ENCODE measurements at regions not wholly inside any gene's neighbourhood (a gene's known extent, or its start where the extent isn't known, plus 50 kb on each side); places are given as distances from the start of the nearest gene placed in this dataset.

GRCh38 chr12:13581031-13581430, 384.5 kb downstream of the EMP1 start:
- Histone ChIP-seq H3K27ac (ENCODE audit: control insufficient read depth, insufficient read depth) (no peak overlapping the region), H2AFZ (ENCODE audit: control insufficient read depth, low read depth, low read length) (no peak overlapping the region), H4K20me1 (ENCODE audit: control insufficient read depth, insufficient read depth) (no peaks in the 10 kb centered on the region), H3K4me2 (ENCODE audit: control insufficient read depth, insufficient read depth) (no peak overlapping the region), H3K36me3 (ENCODE audit: control insufficient read depth in 2 of 2, insufficient read depth in 2 of 2, low read length in 1 of 2) (no peaks in the 10 kb centered on the region), H3K9me3 (replicated peaks; ENCODE audit: control insufficient read depth, insufficient read depth, low read length) (no peaks in the 10 kb centered on the region; the same call in 2 of the 3 replicates), H3K79me2 (ENCODE audit: control insufficient read depth, insufficient read depth, low read length) (no peaks in the 10 kb centered on the region), H3K4me1 (ENCODE audit: control insufficient read depth, insufficient read depth, low read length) (no peaks in the 10 kb centered on the region), H3K4me3 (no peak overlapping the region), H3K9ac (ENCODE audit: control insufficient read depth, insufficient read depth, low read length) (no peak overlapping the region), H3K27me3 (replicated peaks in 1 of 2; ENCODE audit: control insufficient read depth in 2 of 2, insufficient read depth in 2 of 2, low read length in 1 of 2) (peaks cover 0 to 4% of the 10 kb centered on the region in 2 experiments; a peak in 1 of 4 replicates)
- BruUV-seq (replicated peaks), result no TSS peak
- ATAC-seq (no peak), FAIRE-seq (no peak), DNase-seq (ENCODE audit: low read depth, low spot score) (no peak)
- TF ChIP-seq ATF3 (IDR thresholded peaks at IDR 0.05; ENCODE audit: borderline replicate concordance, extremely low read depth, low read depth, low read length), result no peak
- SMC1A ChIA-PET (ENCODE audit: uncharacterized antibody, unreplicated experiment), result interaction anchor here (1.6 to 4.7 kb wide), 2 partner anchors 10 to 27 kb away, joined by 3 to 25 read pairs; no protein-coding TSS in a partner anchor
- POLR2A ChIA-PET, result no interaction called here
- CTCF ChIA-PET, result interaction anchor here (5.1 kb wide), 1 partner anchor 46 kb away, joined by 25 read pairs; no protein-coding TSS in a partner anchor
- RAD21 ChIA-PET (ENCODE audit: unreplicated experiment), result no interaction called here
- intact Hi-C loops (cut with micrococcal nuclease; ENCODE audit: unreplicated experiment), result no loop called here
- in situ Hi-C loops (cut with MboI), result no loop called here

GRCh38 chr12:13580206-13580605, 383.7 kb downstream of the EMP1 start:
- BruUV-seq (replicated peaks), result no TSS peak
- FAIRE-seq, result no peak
- H3K4me1 ChIP-seq (ENCODE audit: control insufficient read depth, insufficient read depth, low read length), result no peaks in the 10 kb centered on the region
- no peak overlapping the region for H3K4me2 ChIP-seq (ENCODE audit: control insufficient read depth, insufficient read depth)
- CTCF ChIA-PET, result interaction anchor here (1.2 to 1.5 kb wide), 3 partner anchors 9 to 80 kb away, joined by 3 to 7 read pairs (median 4); no protein-coding TSS in a partner anchor
- TF ChIP-seq MYB (IDR thresholded peaks at IDR 0.05; ENCODE audit: borderline replicate concordance, low read depth, low read length) (no peak), SREBF1 (IDR thresholded peaks at IDR 0.05; ENCODE audit: low read length) (no peak), FOXK2 (IDR thresholded peaks at IDR 0.05) (no peak), RAD21 (IDR thresholded peaks at IDR 0.05; ENCODE audit: insufficient read depth, low read depth, low read length) (no peak), BRCA1 (IDR thresholded peaks at IDR 0.05; ENCODE audit: low read depth, low read length) (no peak), IKZF1 (conservative IDR thresholded peaks at IDR 0.05) (no peak), SRF (IDR thresholded peaks at IDR 0.05; ENCODE audit: low read depth in 2 of 2, low read length in 2 of 2) (no peak)
- WGBS (ENCODE audit: insufficient coverage, insufficient replicate concordance, low lambda C conversion rate, missing lambda C conversion rate), result 0% methylated on average over 1 of the region's 1 CpG
- ATAC-seq, result no peak
- no peak overlapping the region for H3K4me3 ChIP-seq
- RAD21 ChIA-PET (ENCODE audit: unreplicated experiment), result interaction anchor here (1.2 kb wide), 1 partner anchor 12 kb away, joined by 4 read pairs; no protein-coding TSS in a partner anchor
- in situ Hi-C loops (cut with MboI), result no loop called here
- POLR2A ChIA-PET, result no interaction called here
- no peak for DNase-seq (ENCODE audit: low read depth, low spot score)
- H3K36me3 ChIP-seq (ENCODE audit: control insufficient read depth in 2 of 2, insufficient read depth in 2 of 2, low read length in 1 of 2), result no peaks in the 10 kb centered on the region
- no peaks in the 10 kb centered on the region for H4K20me1 ChIP-seq (ENCODE audit: control insufficient read depth, insufficient read depth)
- intact Hi-C loops (cut with micrococcal nuclease; ENCODE audit: unreplicated experiment), result no loop called here
- H3K9me3 ChIP-seq (replicated peaks; ENCODE audit: control insufficient read depth, insufficient read depth, low read length), result no peaks in the 10 kb centered on the region; the same call in 2 of the 3 replicates
- SMC1A ChIA-PET (ENCODE audit: uncharacterized antibody, unreplicated experiment), result interaction anchor here (0.8 to 4.7 kb wide), 5 partner anchors 11 to 218 kb away, joined by 3 to 25 read pairs (median 3); no protein-coding TSS in a partner anchor
- H3K27ac ChIP-seq (ENCODE audit: control insufficient read depth, insufficient read depth), result no peak overlapping the region
- no peaks in the 10 kb centered on the region for H3K79me2 ChIP-seq (ENCODE audit: control insufficient read depth, insufficient read depth, low read length)
- H2AFZ ChIP-seq (ENCODE audit: control insufficient read depth, low read depth, low read length), result no peak overlapping the region
- no peak overlapping the region for H3K9ac ChIP-seq (ENCODE audit: control insufficient read depth, insufficient read depth, low read length)
- H3K27me3 ChIP-seq (replicated peaks in 1 of 2; ENCODE audit: control insufficient read depth in 2 of 2, insufficient read depth in 2 of 2, low read length in 1 of 2), result peaks cover 0 to 4% of the 10 kb centered on the region in 2 experiments; a peak in 1 of 4 replicates

Measured in GM12878 (cell line).